Peyer's patch (tissue), 4 donors: ENCODE measurements at regions not wholly inside any gene's neighbourhood (a gene's known extent, or its start where the extent isn't known, plus 50 kb on each side); places are given as distances from the start of the nearest gene placed in this dataset.

Experiments used
- CTCF ChIP-seq, 6 experiments: fragments of 450-650 bp in 4 of 6; fragments of 200-600 bp in 2 of 6; sonication (generic) in 1 of 6; IDR thresholded peaks; one replicate each; pipeline ENCODE4 v1.5.1; 2017 to 2019; ENCODE audit warnings: antibody characterized with exemption in 6 of 6, mild to moderate bottlenecking in 3 of 6, moderate library complexity in 1 of 6
- POLR2A ChIP-seq, 2 donors: fragments of 450-650 bp; IDR thresholded peaks; one replicate each; pipeline ENCODE4 v1.5.1; 2017; ENCODE audit warnings: antibody characterized with exemption in 2 of 2, mild to moderate bottlenecking in 2 of 2, moderate library complexity in 2 of 2

GRCh38 chr15:31262143-31262530 is 64.5 kb upstream of the KLF13 start:
- TF ChIP-seq POLR2A (IDR thresholded peaks at IDR 0.05) (no peak), CTCF (IDR thresholded peaks at IDR 0.05) (no peak)
